SK-N-DZ (cell line): ENCODE measurements at regions not wholly inside any gene's neighbourhood (a gene's known extent, or its start where the extent isn't known, plus 50 kb on each side); places are given as distances from the start of the nearest gene placed in this dataset.

Source experiments
- DNase-seq: peaks from one replicate; pipeline ENCODE4 v3.0.0-alpha.2; 2015; ENCODE audit warnings: low spot score

GRCh38 chr12:132407992-132408391 is 78.6 kb upstream of the GALNT9 start:
- no peak for DNase-seq

- no peak for DNase-seq
Measured at GRCh38 chr12:132407451-132407961, 78.1 kb upstream of the GALNT9 start.

GRCh38 chr12:132406493-132407450 is 77.4 kb upstream of the GALNT9 start:
- no peak for DNase-seq

GRCh38 chr12:132405742-132406251 is 76.4 kb upstream of the GALNT9 start:
- DNase-seq, result no peak

- DNase-seq, result no peak
Measured at GRCh38 chr12:132404951-132405741, 75.8 kb upstream of the GALNT9 start.

GRCh38 chr12:132404435-132404855 is 75.1 kb upstream of the GALNT9 start:
- DNase-seq, result no peak

- DNase-seq, result no peak
Measured at GRCh38 chr12:132403636-132404434, 74.4 kb upstream of the GALNT9 start.

GRCh38 chr12:132402831-132403416 is 73.5 kb upstream of the GALNT9 start:
- no peak for DNase-seq

- DNase-seq, result no peak
Measured at GRCh38 chr12:132401982-132402381, 72.6 kb upstream of the GALNT9 start.

- DNase-seq, result no peak
Measured at GRCh38 chr12:132400011-132400641, 70.7 kb upstream of the GALNT9 start.

- no peak for DNase-seq
Measured at GRCh38 chr12:132399092-132400010, 70.0 kb upstream of the GALNT9 start.

- DNase-seq, result no peak
Measured at GRCh38 chr12:132398386-132398991, 69.1 kb upstream of the GALNT9 start.

- DNase-seq, result no peak
Measured at GRCh38 chr12:132397934-132398385, 68.6 kb upstream of the GALNT9 start.

- DNase-seq, result no peak
Measured at GRCh38 chr12:132397152-132397933, 68.0 kb upstream of the GALNT9 start.

- DNase-seq, result no peak
Measured at GRCh38 chr12:132396657-132397056, 67.3 kb upstream of the GALNT9 start.

- no peak for DNase-seq
Measured at GRCh38 chr12:132395908-132396305, 66.5 kb upstream of the GALNT9 start.

GRCh38 chr12:132395192-132395907 is 66.0 kb upstream of the GALNT9 start:
- DNase-seq, result no peak
